HG02938 (cell line): ENCODE measurements at regions not wholly inside any gene's neighbourhood (a gene's known extent, or its start where the extent isn't known, plus 50 kb on each side); places are given as distances from the start of the nearest gene placed in this dataset.
"Not testable (repeated sequence)": the region's sequence is repeated elsewhere in the genome, so short reads cannot be mapped to it uniquely, and the experiment has no call there.

ENCODE experiments used
- ATAC-seq: cut with Tn5 transposase; IDR thresholded peaks from one replicate; pipeline ENCODE4 v1.9.1; 2021; ENCODE audit warnings: mild to moderate bottlenecking, moderate library complexity; ENCODE audit not compliant: unreplicated experiment

DNA sequence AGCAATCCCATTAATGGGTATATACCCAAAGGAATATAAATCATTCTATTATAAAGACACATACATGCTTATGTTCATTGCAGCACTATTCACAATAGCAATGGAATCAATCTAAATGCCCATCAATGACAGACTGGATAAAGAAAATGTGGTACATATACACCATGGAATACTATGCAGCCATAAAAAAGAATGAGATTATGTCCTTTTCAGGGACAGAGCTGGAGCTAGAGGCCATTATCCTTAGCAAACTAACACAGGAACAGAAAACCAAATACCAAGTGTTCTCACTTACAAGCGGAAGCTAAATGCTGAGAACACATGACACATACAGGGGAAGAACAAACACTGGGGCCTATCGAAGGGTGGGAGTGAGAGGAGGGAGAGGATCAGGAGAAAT, 276.3 kb downstream of the RRAGC start:
- not testable (repeated sequence) for ATAC-seq

- no peak for ATAC-seq
Measured at GRCh38 chr1:38581396-38581795, 278.2 kb downstream of the RRAGC start.

- ATAC-seq: no peak
Measured at GRCh38 chr1:38580594-38580993, 279.0 kb downstream of the RRAGC start.

GRCh38 chr1:38579056-38579455, 280.5 kb downstream of the RRAGC start:
- no peak for ATAC-seq

GRCh38 chr1:38578271-38578951, 281.2 kb downstream of the RRAGC start:
- ATAC-seq: no peak

DNA sequence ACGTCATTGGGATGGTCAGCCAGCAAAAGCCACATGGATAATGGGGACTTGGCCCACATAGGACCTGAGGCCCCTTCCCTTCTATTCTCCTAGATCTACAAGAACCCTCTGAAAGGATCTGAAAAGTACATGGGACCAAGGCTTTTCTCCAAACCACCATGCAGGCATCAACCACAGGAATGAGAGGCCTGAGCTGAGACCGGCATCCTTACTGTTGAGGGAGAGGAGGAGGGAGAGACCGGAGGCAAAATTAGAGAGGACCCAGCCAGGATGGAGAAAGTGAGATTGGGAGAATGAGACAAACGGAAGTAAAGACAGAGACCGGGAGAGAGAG, 281.7 kb downstream of the RRAGC start:
- no peak for ATAC-seq

DNA sequence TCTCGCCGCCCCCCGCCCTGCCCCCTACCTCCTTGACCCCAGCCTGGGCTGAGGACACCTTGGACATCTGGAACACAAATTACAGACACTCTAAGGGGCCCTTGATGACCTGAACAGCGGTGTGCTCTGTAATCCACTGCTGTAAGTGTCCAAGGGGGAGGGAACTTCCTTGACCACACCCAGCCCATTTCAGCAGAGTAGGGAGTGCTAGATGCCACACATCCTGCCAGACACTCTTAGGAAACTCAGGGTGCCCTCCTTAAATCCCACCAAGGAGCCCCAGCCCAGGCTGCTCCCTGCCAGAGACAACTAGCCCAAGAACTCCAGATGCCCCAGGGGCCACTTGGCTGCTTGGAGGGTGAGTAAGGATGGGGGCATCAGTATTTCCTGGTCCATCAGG, 282.2 kb downstream of the RRAGC start:
- ATAC-seq: no peak

- ATAC-seq: no peak
Measured at GRCh38 chr1:38576241-38576640, 283.3 kb downstream of the RRAGC start.

GRCh38 chr1:38571726-38572125, 287.8 kb downstream of the RRAGC start:
- no peak for ATAC-seq

DNA sequence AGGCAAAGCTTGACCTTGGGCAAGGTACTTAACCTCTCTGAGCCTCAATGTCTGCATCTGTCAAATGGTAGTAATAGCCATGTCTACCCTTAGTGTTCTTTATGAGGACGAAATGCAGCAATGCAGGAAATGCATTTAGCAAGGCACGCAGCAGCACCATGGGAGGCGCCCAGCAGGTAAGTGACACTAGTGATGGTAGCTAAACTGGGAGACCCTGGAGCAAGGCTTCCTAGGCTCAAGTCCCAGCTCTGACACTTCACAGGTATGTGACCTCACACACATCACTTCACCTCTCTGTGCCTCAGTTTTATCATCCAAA, 289.0 kb downstream of the RRAGC start:
- no peak for ATAC-seq

- ATAC-seq: no peak
Measured at GRCh38 chr1:38569932-38570656, 289.5 kb downstream of the RRAGC start.

DNA sequence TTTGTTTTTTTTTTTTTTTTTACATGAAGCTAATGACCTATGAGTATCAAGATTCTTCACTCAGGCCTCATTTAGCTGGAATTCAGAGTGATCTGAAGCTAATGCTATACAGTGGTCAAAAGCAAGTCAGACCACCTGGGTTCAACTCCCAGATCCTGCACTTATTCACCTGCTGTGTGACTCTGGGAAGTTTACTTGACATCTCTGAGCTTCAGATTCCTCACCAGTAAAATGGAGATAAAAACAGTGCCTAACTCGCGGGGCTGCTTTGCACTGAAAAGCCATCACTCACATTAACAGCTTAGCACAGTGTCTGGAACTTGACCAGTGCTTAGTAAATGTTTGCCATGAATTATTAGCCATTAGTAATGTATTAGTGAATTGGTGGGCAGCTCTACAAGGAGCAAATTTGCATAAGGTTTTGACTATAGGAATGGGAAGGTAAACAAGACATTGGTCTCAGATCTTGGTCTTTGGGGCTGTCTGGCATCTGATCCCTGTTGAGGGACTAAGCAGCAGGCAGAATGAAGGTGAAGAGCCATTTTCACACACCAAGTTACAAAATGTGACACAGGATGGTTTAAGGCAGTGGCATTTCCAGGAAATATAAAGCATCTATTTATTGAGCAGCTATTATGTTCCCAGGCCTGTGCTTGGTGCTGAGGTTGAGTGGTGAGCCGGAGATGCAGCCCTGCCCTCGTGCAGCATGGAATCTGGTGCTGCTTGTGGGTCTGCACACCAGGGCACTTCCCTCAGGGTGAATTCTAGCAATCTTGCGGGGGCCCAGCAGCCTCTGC, 291.3 kb downstream of the RRAGC start:
- no peak for ATAC-seq

- no peak for ATAC-seq
Measured at GRCh38 chr1:38567401-38567800, 292.2 kb downstream of the RRAGC start.

GRCh38 chr1:38565020-38565491, 294.5 kb downstream of the RRAGC start:
- ATAC-seq: no peak

- no peak for ATAC-seq
Measured at GRCh38 chr1:38563942-38564735, 295.4 kb downstream of the RRAGC start.

DNA sequence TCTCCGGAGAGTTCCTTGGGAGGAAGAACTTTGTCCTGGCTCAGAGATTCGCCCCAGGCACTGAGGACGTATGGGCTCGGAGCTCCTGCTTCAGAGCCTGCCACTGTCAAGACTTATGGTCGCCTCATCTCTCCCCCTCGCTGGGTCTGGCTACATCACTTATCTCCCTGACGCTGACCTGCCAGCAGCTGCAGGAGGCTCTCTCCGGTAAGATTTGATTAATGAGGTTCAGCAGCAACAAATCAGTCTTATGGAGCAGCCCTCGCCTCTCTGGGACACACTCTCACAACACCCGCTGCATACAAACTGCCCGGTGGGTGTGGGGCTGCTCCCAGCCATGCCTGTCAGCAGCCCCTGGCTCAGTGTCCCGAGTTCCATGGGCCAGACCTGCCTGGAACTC, 297.8 kb downstream of the RRAGC start:
- no peak for ATAC-seq

DNA sequence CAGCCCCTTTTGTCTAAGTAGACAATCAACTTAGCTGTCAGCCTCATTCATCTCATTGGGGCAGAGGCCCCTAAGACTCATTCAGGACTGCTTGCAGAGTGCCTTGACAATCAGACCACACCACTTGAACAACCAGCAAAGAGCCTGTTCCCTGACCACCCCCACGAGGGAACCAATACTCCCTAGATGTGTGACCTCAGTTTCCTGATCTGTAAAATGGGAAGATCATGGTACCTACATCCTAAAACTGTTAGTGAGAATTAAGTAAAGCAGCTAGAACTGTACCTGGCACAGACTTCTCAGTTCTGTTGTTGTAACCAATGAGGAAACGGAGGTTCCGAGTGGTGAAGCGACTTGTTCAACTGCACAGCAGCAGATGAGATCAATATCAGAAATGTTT, 298.5 kb downstream of the RRAGC start:
- ATAC-seq: no peak

- ATAC-seq: no peak
Measured at GRCh38 chr1:38560457-38560856, 299.1 kb downstream of the RRAGC start.

- ATAC-seq: peak; percentile 67
Measured at GRCh38 chr1:38559446-38560165, 300.0 kb downstream of the RRAGC start.
